H1 (cell line): ENCODE measurements at regions not wholly inside any gene's neighbourhood (a gene's known extent, or its start where the extent isn't known, plus 50 kb on each side); places are given as distances from the start of the nearest gene placed in this dataset.
"Not testable (repeated sequence)": the region's sequence is repeated elsewhere in the genome, so short reads cannot be mapped to it uniquely, and the experiment has no call there.

Experiments
- CTCF ChIA-PET: fragments of 300-600 bp; sonication (Branson Sonifier 250); formaldehyde crosslinking; loops from one replicate; lab custom pipeline; 2021; ENCODE audit not compliant: partially characterized antibody; lab: Charles Lee
- POLR2A ChIA-PET: fragments of 300-600 bp; sonication (Branson Sonifier 250); formaldehyde crosslinking; loops from one replicate; lab custom pipeline; 2021; ENCODE audit warnings: inconsistent platforms; ENCODE audit not compliant: partially characterized antibody; lab: Charles Lee
- DNase-seq, 2 experiments: peaks; one replicate each; pipeline versions ENCODE4 v3.0.0 to v3.0.0-alpha.2; 2010 to 2022; ENCODE audit warnings: low spot score in 2 of 2, low read depth in 1 of 2, mixed read lengths in 1 of 2
- FAIRE-seq: peaks from 2 replicates; lab custom pipeline; 2011; peaks lifted over from hg19 to GRCh38; lab: Jason Lieb, UNC
- H2AFZ ChIP-seq: 2 replicates; pipeline ENCODE4 v1.8.1; 2012; ENCODE audit warnings: low read length, inconsistent platforms
- H2AK5ac ChIP-seq: 2 replicates; pipeline ENCODE4 v1.6.1; 2013; ENCODE audit warnings: low read depth, low read length
- H2BK120ac ChIP-seq: replicated peaks from 2 replicates; pipeline ENCODE3; 2013; ENCODE audit warnings: low read depth, low read length, inconsistent platforms
- H2BK12ac ChIP-seq: 2 replicates; pipeline ENCODE4 v1.6.1; 2013; ENCODE audit warnings: low read depth, low read length
- H2BK15ac ChIP-seq: 2 replicates; pipeline ENCODE4 v1.6.1; 2013; ENCODE audit warnings: low read length
- H2BK20ac ChIP-seq: 2 replicates; pipeline ENCODE4 v1.6.1; 2013; ENCODE audit warnings: low read length
- H2BK5ac ChIP-seq: 2 replicates; pipeline ENCODE4 v1.6.1; 2013; ENCODE audit warnings: low read depth, low read length
- H3K14ac ChIP-seq: 2 replicates; pipeline ENCODE4 v1.6.1; 2013; ENCODE audit warnings: inconsistent platforms; ENCODE audit not compliant: insufficient read length
- H3K18ac ChIP-seq: 2 replicates; pipeline ENCODE4 v1.6.1; 2013; ENCODE audit warnings: low read length; ENCODE audit errors: extremely low read depth
- H3K23ac ChIP-seq: 2 replicates; pipeline ENCODE4 v1.6.1; 2013; ENCODE audit warnings: inconsistent platforms; ENCODE audit not compliant: insufficient read length
- H3K23me2 ChIP-seq: 2 replicates; pipeline ENCODE4 v1.6.1; 2013; ENCODE audit warnings: low read depth, low read length
- H3K27ac ChIP-seq: 2 replicates; pipeline ENCODE4 v1.6.1; 2011; ENCODE audit warnings: low read depth, low read length, inconsistent platforms
- H3K27me3 ChIP-seq, 4 experiments: replicated peaks in 1 of 4; 1 replicate in 1 of 4; 2 replicates in 3 of 4; pipeline versions ENCODE4 v1.6.1 to v1.8.1; 2011 to 2013; ENCODE audit warnings: low read length in 3 of 4, mild to moderate bottlenecking in 3 of 4, inconsistent platforms in 2 of 4, mixed read lengths in 2 of 4, moderate library complexity in 1 of 4; ENCODE audit not compliant: control insufficient read depth in 3 of 4, insufficient read depth in 3 of 4; ENCODE audit errors: extremely low read depth in 1 of 4
- H3K36me3 ChIP-seq, 4 experiments: 2 replicates each; pipeline versions ENCODE4 v1.6.1 to v1.8.1; 2011 to 2013; ENCODE audit warnings: mild to moderate bottlenecking in 4 of 4, low read length in 3 of 4, moderate library complexity in 2 of 4, control low read depth in 1 of 4, inconsistent platforms in 1 of 4; ENCODE audit not compliant: insufficient read depth in 4 of 4, control insufficient read depth in 2 of 4
- H3K4ac ChIP-seq: replicated peaks from 2 replicates; pipeline ENCODE3; 2013; ENCODE audit warnings: low read length, low read depth, mixed read lengths, inconsistent platforms; ENCODE audit not compliant: insufficient read length
- H3K4me1 ChIP-seq, 4 experiments: replicated peaks in 1 of 4; 1 replicate in 1 of 4; 2 replicates in 3 of 4; pipeline versions ENCODE4 v1.6.1 to v1.8.1; 2011 to 2013; ENCODE audit warnings: low read length in 3 of 4, inconsistent platforms in 2 of 4, mixed read lengths in 1 of 4; ENCODE audit not compliant: insufficient read depth in 4 of 4, control insufficient read depth in 3 of 4
- H3K4me2 ChIP-seq, 2 experiments: 2 replicates each; pipeline versions ENCODE4 v1.6.1 to v1.8.1; 2011 to 2013; ENCODE audit warnings: low read depth in 2 of 2, low read length in 2 of 2, control low read depth in 1 of 2, inconsistent platforms in 1 of 2, mild to moderate bottlenecking in 1 of 2; ENCODE audit not compliant: insufficient read depth in 1 of 2
- H3K4me3 ChIP-seq, 4 experiments: fragments of 200-600, 300-600 bp in 1 of 4; sonication (generic), shearing (Covaris generic), sonication (Bioruptor Twin) in 1 of 4; 2 replicates each; pipeline versions ENCODE4 v1.5.1 to v1.8.1; 2011 to 2016; ENCODE audit warnings: low read length in 4 of 4, low read depth in 3 of 4, control low read depth in 2 of 4, inconsistent platforms in 2 of 4, mild to moderate bottlenecking in 2 of 4, mixed read lengths in 1 of 4, moderate library complexity in 1 of 4; ENCODE audit not compliant: insufficient read depth in 2 of 4; ENCODE audit errors: extremely low read depth in 1 of 4
- H3K56ac ChIP-seq: replicated peaks from 2 replicates; pipeline ENCODE3; 2013; ENCODE audit warnings: low read depth, mild to moderate bottlenecking, mixed read lengths, low read length, inconsistent platforms; ENCODE audit not compliant: insufficient read length
- H3K79me1 ChIP-seq: 2 replicates; pipeline ENCODE4 v1.6.1; 2013; ENCODE audit warnings: low read depth, low read length, control low read depth
- H3K79me2 ChIP-seq, 2 experiments: 2 replicates each; pipeline versions ENCODE4 v1.6.1 to v1.8.1; 2012 to 2013; ENCODE audit warnings: low read length in 2 of 2, mild to moderate bottlenecking in 2 of 2, inconsistent platforms in 1 of 2; ENCODE audit not compliant: insufficient read depth in 2 of 2, control insufficient read depth in 1 of 2
- H3K9ac ChIP-seq, 4 experiments: replicated peaks in 1 of 4; 1 replicate in 1 of 4; 2 replicates in 3 of 4; pipeline versions ENCODE4 v1.6.1 to v1.8.1; 2011 to 2013; ENCODE audit warnings: low read depth in 3 of 4, low read length in 3 of 4, control low read depth in 2 of 4, mild to moderate bottlenecking in 2 of 4, moderate library complexity in 2 of 4, inconsistent platforms in 1 of 4; ENCODE audit errors: extremely low read depth in 1 of 4
- H3K9me3 ChIP-seq, 2 experiments: 2 replicates each; pipeline versions ENCODE4 v1.6.1 to v1.8.1; 2012 to 2013; ENCODE audit warnings: mild to moderate bottlenecking in 2 of 2, moderate library complexity in 2 of 2, control low read depth in 1 of 2, inconsistent platforms in 1 of 2, low read depth in 1 of 2, low read length in 1 of 2, mixed read lengths in 1 of 2; ENCODE audit not compliant: insufficient read depth in 2 of 2
- H4K20me1 ChIP-seq, 2 experiments: replicated peaks in 1 of 2; 2 replicates each; pipeline versions ENCODE3 to v1.8.1; 2011 to 2013; ENCODE audit warnings: inconsistent platforms in 2 of 2, low read length in 2 of 2, mild to moderate bottlenecking in 1 of 2; ENCODE audit not compliant: insufficient read depth in 2 of 2, control insufficient read depth in 1 of 2
- H4K5ac ChIP-seq: 2 replicates; pipeline ENCODE4 v1.6.1; 2013; ENCODE audit warnings: low read length, low read depth, mixed read lengths, inconsistent platforms; ENCODE audit not compliant: insufficient read length
- H4K8ac ChIP-seq: 2 replicates; pipeline ENCODE4 v1.8.0; 2013; ENCODE audit warnings: mild to moderate bottlenecking, moderate library complexity, low read length, inconsistent platforms; ENCODE audit not compliant: insufficient read depth; ENCODE audit errors: extremely low read depth
- H4K91ac ChIP-seq: replicated peaks from 2 replicates; pipeline ENCODE3; 2013; ENCODE audit warnings: low read length, mixed read lengths, inconsistent platforms; ENCODE audit not compliant: insufficient read length
- WGBS, 2 experiments: shearing (Covaris generic) in 1 of 2; methylation state at CpG; one replicate each; pipeline versions ENCODE4 v1.1.6 to v1.1.7; 2013 to 2015; ENCODE audit warnings: low lambda C conversion rate in 2 of 2, mixed read lengths in 2 of 2, inconsistent platforms in 1 of 2, low coverage in 1 of 2, missing lambda C conversion rate in 1 of 2; ENCODE audit not compliant: insufficient replicate concordance in 2 of 2, insufficient coverage in 1 of 2, insufficient read length in 1 of 2; ENCODE audit errors: extremely low coverage in 1 of 2, missing lambda C conversion rate in 1 of 2; 5-methylcytosine and 5-hydroxymethylcytosine counted together

DNA sequence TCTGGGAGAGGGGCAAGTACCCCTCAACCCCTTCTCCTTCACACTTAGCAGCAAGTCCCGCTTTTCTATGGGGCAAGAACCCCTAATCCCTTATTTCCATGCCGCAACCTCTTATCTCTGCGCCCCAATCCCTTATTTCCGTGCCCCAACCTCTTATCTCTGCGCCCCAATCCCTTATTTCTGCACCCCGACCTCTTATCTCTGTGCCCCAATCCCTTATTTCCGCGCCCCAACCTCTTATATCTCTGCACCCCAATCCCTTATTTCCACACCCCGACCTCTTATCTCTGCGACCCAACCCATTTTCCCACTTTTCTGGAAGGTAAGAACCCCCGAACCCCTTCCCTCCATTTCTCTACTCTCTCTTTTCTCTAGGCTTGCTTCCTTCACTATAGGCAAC is 95.6 kb upstream of the RAB4A start:
- H4K20me1 ChIP-seq, H3K14ac ChIP-seq, H3K36me3 ChIP-seq, H2BK5ac ChIP-seq, H2BK20ac ChIP-seq, FAIRE-seq, H3K18ac ChIP-seq, H3K9me3 ChIP-seq, H2AK5ac ChIP-seq, H4K8ac ChIP-seq, POLR2A ChIA-PET, H3K27ac ChIP-seq, H3K23me2 ChIP-seq, H3K4me3 ChIP-seq, H4K91ac ChIP-seq, H2BK120ac ChIP-seq, H3K4me1 ChIP-seq, H3K9ac ChIP-seq, CTCF ChIA-PET, H3K79me2 ChIP-seq, H3K4ac ChIP-seq, H2BK15ac ChIP-seq, H3K23ac ChIP-seq, DNase-seq, H3K56ac ChIP-seq, H4K5ac ChIP-seq, H3K4me2 ChIP-seq, H3K79me1 ChIP-seq, H3K27me3 ChIP-seq, H2AFZ ChIP-seq, H2BK12ac ChIP-seq: not testable (repeated sequence)
- WGBS, 2 experiments, result 89% methylated on average over 11 of the region's 11 CpGs; no CpG with 5 or more reads in 1 of the 2 experiments

DNA sequence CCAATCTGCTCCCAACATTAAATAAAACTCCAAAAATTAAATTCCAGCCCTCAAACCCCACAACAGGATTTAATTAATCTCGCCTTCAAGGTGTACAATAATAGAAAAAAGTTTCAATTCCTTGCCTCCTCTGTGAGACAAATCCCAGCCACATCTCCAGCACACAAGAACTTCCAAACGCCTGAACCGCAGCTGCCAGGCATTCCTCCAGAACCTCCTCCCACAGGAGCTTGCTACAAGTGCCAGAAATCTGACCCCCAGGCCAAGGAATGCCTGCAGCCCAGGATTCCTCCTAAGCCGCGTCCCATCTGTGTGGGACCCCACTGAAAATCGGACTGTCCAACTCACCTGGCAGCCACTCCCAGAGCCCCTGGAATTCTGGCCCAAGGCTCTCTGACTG is 94.5 kb upstream of the RAB4A start:
- POLR2A ChIA-PET, result interaction anchor here (0.8 kb wide), 1 partner anchor 28 kb away, joined by 3 read pairs; no protein-coding TSS in a partner anchor
- not testable (repeated sequence) for H3K79me2 ChIP-seq, H3K4me3 ChIP-seq, FAIRE-seq, H3K23ac ChIP-seq, H3K14ac ChIP-seq, H3K56ac ChIP-seq, H4K8ac ChIP-seq, H3K9me3 ChIP-seq, H2BK12ac ChIP-seq, H2BK15ac ChIP-seq, H3K9ac ChIP-seq, DNase-seq, H3K23me2 ChIP-seq, H4K20me1 ChIP-seq, H2AK5ac ChIP-seq, H3K4ac ChIP-seq, H3K4me2 ChIP-seq, H2BK5ac ChIP-seq, H3K79me1 ChIP-seq, H4K91ac ChIP-seq, H3K36me3 ChIP-seq, H4K5ac ChIP-seq, H2BK120ac ChIP-seq, H2BK20ac ChIP-seq, H3K27me3 ChIP-seq, H2AFZ ChIP-seq, H3K27ac ChIP-seq, H3K4me1 ChIP-seq, H3K18ac ChIP-seq
- CTCF ChIA-PET, result interaction anchor here (1.1 kb wide), 1 partner anchor 276 kb away, joined by 3 read pairs; no protein-coding TSS in a partner anchor
- 78% methylated on average over 6 of the region's 6 CpGs; no CpG with 5 or more reads in 1 of the 2 experiments for WGBS, 2 experiments
